ENCODE measurements at regions not wholly inside any gene's neighbourhood (a gene's known extent, or its start where the extent isn't known, plus 50 kb on each side); places are given as distances from the start of the nearest gene placed in this dataset.
A peak's percentile ranks its signal among the peaks of the same experiment; 100 is the strongest.
"Not testable (repeated sequence)": the region's sequence is repeated elsewhere in the genome, so short reads cannot be mapped to it uniquely, and the experiment has no call there.

DNA sequence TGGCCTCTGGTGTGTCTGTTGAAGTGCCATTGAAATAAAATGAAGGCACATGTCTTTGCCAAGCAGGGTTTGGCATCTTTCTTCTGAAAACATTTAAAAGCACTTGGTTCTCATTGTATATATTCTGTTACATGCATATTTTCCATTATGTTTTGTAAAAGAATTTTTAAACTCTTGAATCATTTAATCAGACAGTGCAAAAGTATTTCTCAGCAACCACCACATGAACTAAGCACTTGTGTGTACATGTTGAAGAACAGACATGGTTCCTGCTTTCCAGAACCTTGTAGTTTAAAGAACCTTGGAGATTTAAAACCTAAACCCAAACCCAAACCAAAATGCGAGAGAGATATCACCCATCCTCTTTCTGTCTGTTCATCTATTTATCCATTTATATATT lies 220.3 kb upstream of the GIMD1 start:
- DNase-seq = no peak

DNA sequence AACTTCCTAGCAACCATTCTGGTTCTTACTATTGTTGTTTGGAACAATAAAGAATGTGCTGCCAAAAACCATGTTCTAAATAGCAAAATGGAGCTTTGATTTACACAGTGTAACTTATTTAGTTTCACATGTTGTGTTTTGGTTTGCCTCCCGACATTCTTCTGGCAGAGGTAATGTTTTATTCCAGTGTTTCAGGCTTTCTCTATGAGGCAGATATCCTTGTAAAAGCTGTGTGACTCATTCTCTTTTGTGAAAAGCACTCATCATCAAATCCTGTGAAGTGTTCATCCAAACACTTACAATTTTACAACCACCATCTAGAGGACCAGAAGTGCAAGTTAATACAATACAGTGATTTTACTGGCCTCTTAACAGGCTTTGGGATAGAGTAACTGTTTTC lies 219.0 kb upstream of the GIMD1 start:
- DNase-seq = no peak

DNA sequence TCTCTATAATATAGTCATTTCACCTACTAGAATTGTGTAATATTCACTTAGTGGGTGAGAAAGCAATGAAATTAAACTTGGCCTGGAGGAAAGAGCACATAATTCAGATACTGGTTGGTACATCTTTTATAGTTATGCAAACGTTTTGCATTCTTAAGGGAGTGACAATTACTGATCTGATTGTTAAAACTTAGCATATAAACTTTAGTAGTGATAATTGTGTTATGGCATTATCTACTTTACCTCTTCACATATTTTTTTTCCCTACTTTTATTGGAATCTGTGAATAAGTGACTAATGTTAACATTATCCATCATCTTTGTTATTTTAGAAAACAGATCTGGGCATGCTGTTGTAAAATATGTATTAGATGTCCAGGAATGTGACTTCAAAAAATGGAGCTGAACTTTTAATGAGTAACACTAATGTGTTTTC lies 217.4 kb upstream of the GIMD1 start:
- DNase-seq = no peak

- DNase-seq = no peak
These were observed 215.9 kb upstream of the GIMD1 start for GRCh38 chr4:106584337-106584989.

- peak; percentile 64 to 67 for DNase-seq
These were observed 215.0 kb upstream of the GIMD1 start for GRCh38 chr4:106583567-106583966.

DNA sequence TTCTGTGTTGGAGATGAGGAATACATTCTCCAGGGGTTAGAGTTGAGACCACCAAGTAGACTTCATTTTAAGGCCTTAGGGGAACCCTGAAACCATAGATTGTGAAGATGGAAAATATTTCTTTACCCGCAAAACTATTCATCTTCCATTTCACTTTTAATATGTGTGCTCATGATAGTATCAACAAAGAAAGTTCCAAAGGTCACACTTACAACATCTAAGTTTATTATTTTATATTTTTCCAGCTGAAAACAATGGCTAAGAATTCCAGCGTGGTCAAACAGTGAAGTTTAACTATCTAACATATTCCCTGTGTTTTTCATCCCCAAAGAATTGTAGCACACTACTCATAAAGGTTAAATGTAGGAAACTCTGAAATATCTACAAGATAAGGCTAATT lies 214.5 kb upstream of the GIMD1 start:
- DNase-seq = no peak

GRCh38 chr4:106582103-106582502 lies 213.5 kb upstream of the GIMD1 start:
- DNase-seq = no peak

DNA sequence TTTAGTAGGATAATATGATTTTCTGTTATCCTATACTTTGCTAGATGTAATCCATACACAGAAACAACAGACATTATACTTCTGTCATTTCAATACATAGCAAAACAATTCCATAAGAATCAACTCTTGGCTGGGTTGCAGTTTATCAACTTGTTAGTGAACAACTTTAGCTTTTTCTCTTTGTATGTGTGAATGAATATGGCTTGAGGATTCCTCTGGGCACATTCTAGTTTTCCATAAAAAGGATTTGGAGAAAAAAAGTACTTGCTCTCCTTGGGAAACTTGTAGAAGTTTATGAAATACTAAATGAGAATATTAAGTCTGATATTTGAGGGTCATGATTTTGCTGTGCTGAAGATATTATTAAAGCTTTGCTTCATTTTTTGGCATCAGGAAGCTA lies 210.7 kb upstream of the GIMD1 start:
- no peak for DNase-seq

GRCh38 chr4:106569146-106570031 lies 200.8 kb upstream of the GIMD1 start:
- no peak for DNase-seq

DNA sequence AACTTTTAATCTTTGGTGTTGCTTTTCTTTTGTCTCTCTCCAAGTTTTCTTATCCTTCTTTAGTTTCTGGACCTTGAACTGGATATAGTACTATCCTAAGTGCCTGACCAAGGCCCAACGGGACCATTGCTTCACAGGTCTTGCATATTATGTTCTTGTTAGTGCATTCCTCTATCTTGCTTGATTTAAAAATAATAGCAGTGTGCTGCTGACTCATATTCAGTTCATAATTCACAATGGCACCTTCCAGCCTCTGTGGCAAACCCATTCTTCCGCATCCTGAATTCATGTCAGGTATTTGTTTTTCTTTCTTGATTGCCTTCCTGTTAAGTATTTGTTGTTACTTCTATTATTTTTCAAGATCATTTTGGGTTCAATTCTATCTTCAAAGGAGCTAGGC lies 197.1 kb upstream of the GIMD1 start:
- no peak for DNase-seq

DNA sequence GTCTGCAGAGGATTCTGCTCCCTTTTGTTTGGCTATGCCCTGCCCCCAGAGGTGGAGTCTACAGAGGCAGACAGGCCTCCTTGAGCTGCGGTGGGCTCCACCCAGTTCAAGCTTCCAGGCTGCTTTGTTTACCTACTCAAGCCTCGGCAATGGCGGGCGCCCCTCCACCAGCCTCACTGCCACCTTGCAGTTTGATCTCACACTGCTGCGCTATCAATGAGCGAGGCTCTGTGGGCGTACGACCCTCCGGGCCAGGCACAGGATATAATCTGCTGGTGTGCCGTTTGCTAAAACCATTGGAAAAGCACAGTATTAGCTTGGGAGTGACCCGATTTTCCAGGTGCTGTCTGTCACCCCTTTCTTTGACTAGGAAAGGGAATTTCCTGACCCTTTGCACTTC lies 195.1 kb upstream of the GIMD1 start:
- DNase-seq = not testable (repeated sequence)

DNA sequence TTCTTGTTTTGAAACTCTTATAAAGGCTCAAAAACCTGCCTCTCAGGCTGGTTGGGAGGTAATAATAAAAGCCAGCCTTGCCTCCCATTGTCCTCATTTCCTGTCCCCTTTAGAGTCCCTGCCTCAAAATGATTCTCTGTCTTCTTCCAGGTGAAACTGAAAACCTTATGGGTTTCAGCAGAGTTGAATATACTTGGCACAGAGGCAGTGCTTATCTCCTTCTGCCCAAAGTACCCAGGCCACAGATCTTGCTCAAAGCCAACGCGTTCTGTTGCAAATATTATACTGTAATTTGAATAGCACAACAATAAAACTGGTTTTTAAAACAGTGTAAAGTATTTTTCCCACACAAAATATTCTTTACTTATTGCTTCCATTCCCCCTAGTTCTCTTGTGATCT lies 183.1 kb upstream of the GIMD1 start:
- no peak for DNase-seq

GRCh38 chr4:106548446-106549044 lies 180.0 kb upstream of the GIMD1 start:
- no peak for DNase-seq

DNA sequence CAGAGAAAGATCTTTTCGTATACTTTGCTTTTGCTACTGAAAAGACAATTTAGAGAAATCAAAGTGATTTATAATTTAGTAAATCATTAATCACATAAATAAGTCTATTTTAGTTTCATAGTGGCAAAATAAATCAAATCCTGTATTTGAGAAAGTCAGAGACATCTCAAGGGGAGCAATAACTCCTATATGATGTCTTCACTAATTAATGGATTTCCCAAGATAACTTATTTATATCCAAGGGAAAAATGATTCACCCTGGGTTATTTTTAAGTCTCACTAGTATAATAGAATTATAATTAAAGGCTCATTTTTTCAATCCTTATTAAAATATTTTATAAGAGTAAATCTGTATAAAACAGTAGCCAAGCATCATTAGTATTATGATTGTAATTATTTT lies 177.8 kb upstream of the GIMD1 start:
- DNase-seq = no peak

- not testable (repeated sequence) for DNase-seq
These were observed 174.0 kb upstream of the GIMD1 start for GRCh38 chr4:106542609-106543008.

DNA sequence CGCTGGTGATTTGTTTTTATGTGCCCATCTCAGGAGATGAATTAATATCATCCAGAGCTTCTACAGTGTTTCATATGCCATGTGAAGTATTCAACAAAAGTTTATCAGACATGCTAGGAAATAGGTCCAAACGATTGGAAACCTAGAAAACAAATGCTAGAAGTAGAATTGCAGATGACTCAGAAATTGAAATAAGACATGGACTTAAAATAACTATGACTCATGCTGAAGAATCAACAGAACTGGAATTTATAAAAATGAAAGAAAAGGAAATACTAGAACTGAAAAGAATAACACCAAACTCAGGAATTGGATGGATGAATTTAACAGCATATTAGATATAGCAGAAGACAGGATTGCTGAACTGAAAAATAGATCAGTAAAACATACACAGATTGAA lies 172.7 kb upstream of the GIMD1 start:
- no peak for DNase-seq

- DNase-seq = no peak
These were observed 162.2 kb upstream of the GIMD1 start for GRCh38 chr4:106530821-106531220.

DNA sequence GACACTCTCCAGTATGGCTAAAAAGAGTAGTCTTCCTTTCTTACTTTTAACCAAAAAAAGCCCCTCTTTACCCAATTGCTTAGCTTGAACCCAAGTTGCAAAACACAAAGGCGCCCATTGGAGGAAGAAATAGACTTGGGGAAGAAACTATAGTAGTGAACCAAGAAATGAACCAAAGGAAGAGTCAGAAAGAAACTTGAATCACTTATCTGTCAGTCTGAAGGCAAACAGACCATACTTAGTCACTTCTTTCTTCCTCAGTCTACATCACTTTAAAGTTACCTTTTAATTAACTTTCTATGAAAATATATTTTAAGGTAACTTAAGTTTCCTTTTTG lies 161.4 kb upstream of the GIMD1 start:
- no peak for DNase-seq

DNA sequence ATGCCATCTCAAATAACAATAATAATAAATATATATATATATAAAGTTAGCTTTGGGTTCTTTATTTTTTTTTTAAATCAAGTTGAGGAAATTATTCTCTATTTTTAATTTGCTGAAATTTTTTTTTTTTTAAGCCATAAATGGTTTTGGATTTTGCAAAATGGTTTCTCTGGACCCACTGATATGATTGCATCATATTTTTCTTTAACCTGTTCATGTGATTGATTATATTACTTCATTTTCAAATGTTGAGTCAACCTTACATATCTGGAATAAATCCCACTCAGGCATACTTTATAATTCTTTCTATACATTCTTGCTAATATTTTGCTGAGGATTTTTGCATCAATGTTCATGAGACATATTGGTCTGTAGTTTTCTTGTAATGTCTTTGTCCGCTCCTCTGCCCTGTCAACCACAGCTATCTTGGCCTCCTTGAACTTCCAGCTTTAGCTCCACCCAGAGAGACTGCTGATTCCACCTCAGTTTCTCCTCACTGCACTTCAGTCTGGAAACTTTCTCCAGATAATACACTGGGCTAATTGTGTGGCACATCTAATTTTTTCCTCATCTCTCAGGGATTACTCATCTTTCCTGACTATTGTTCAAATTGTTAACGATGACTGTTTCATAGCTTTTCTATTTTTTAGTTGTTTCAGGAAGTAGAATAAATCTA lies 160.9 kb upstream of the GIMD1 start:
- no peak for DNase-seq

- no peak for DNase-seq
These were observed 158.7 kb upstream of the GIMD1 start for GRCh38 chr4:106527316-106527715.

- not testable (repeated sequence) for DNase-seq
These were observed 156.8 kb upstream of the GIMD1 start for GRCh38 chr4:106525425-106525824.

DNA sequence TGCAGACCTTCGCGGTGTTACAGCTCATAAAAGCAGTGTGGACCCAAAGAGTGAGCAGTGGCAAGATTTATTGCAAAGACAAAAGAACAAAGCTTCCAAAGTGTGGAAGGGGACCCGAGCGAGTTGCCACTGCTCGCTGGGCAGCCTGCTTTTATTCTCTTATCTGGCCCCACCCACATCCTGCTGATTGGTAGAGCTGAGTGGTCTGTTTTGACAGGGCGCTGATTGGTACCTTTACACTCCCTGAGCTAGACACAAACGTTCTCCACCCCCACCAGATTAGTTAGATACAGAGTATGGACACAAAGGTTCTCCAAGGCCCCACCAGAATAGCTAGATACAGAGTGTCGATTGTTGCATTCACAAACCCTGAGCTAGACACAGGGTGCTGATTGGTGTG lies 156.2 kb upstream of the GIMD1 start:
- DNase-seq = not testable (repeated sequence)

- DNase-seq = no peak
These were observed 154.3 kb upstream of the GIMD1 start for GRCh38 chr4:106522839-106523238.

DNA sequence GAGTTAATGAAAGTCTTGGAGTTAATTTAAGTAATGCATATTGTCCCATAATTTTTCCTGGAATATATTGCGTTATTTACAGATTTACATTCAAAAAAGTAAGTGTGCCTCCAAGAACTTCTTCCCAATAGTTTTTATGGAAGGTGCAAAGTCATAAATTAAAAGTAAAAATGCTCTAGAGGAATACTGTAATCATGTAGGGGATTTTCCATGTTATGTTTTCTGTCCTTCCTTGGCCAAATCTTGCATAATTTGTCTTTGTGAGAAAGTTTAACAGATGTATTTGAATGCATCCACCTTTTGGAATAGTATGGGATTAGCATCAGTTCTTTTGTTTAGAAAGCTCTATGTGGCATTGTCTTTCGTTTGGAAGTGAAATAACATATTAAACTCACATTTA lies 144.1 kb upstream of the GIMD1 start:
- no peak for DNase-seq

Measured in inflammatory macrophage treated with lipopolysaccharide for 1 hour (primary cell).